Ovary (tissue), 7 donors: ENCODE measurements at regions not wholly inside any gene's neighbourhood (a gene's known extent, or its start where the extent isn't known, plus 50 kb on each side); places are given as distances from the start of the nearest gene placed in this dataset.

Source experiments
- DNase-seq, 5 donors: peaks; one replicate each; pipeline ENCODE4 v3.0.0-alpha.2; 2019 to 2020
- H3K27ac ChIP-seq, 2 donors: fragments of 200-600 bp; one replicate each; pipeline versions ENCODE4 v1.5.1 to v1.8.0; 2019 to 2022
- H3K27me3 ChIP-seq: fragments of 200-600 bp; one replicate; pipeline ENCODE4 v1.8.0; 2022
- H3K36me3 ChIP-seq: fragments of 200-600 bp; sonication (generic); one replicate; pipeline ENCODE4 v1.5.1; 2019
- H3K4me1 ChIP-seq: one replicate; pipeline ENCODE4 v1.8.1; 2013; ENCODE audit warnings: mild to moderate bottlenecking, moderate library complexity; ENCODE audit not compliant: insufficient read depth
- H3K4me3 ChIP-seq: fragments of 200-600 bp; sonication (generic); one replicate; pipeline ENCODE4 v1.5.1; 2017
- H3K9me3 ChIP-seq, 2 donors: fragments of 200-600 bp in 1 of 2; sonication (generic) in 1 of 2; one replicate each; pipeline versions ENCODE4 v1.5.1 to v1.8.1; 2013 to 2019; ENCODE audit warnings: mild to moderate bottlenecking in 1 of 2, moderate library complexity in 1 of 2
- EP300 ChIP-seq: sonication (generic); formaldehyde crosslinking; IDR thresholded peaks from one replicate; pipeline ENCODE4 v1.6.1; 2017; ENCODE audit warnings: antibody characterized with exemption
- POLR2A ChIP-seq: fragments of 450-650 bp; IDR thresholded peaks from one replicate; pipeline ENCODE4 v1.6.1; 2017; ENCODE audit warnings: antibody characterized with exemption, mild to moderate bottlenecking, moderate library complexity
- whole genome bisulfite sequencing, 3 donors: extraction: QIAGEN DNeasy Blood & Tissue Kit in 1 of 3; methylation state at CpG; one replicate each; pipeline versions ENCODE4 v1.1.5 to v1.1.7; 2013 to 2017; 5-methylcytosine and 5-hydroxymethylcytosine counted together
- intact Hi-C, 4 donors: fragments of 100-400 bp; cut with DNase I; formaldehyde crosslinking; loops; one replicate each; pipeline versions ENCODE4 v1.11.0 to v1.15.1; 2022 to 2023
- TF ChIP-seq, protein P1 (sequence below), 3 donors: fragments of 450-650 bp in 2 of 3; fragments of 200-600 bp in 1 of 3; IDR thresholded peaks; one replicate each; pipeline versions ENCODE4 v1.5.1 to v1.8.0; 2016 to 2022; ENCODE audit warnings: antibody characterized with exemption in 3 of 3, mild to moderate bottlenecking in 1 of 3
- donor health status: DM: no; HTN: no; CAD: no; lungs with moderate emphysema.
- donor health status: DM: no; HTN: no; CAD: no.
- donor health status: Bipolar disorder and iron deficiency.
- donor health status: DM: no; HTN: no; CAD: no.
- donor health status: DM: yes; HTN: yes; CAD: no.

DNA sequence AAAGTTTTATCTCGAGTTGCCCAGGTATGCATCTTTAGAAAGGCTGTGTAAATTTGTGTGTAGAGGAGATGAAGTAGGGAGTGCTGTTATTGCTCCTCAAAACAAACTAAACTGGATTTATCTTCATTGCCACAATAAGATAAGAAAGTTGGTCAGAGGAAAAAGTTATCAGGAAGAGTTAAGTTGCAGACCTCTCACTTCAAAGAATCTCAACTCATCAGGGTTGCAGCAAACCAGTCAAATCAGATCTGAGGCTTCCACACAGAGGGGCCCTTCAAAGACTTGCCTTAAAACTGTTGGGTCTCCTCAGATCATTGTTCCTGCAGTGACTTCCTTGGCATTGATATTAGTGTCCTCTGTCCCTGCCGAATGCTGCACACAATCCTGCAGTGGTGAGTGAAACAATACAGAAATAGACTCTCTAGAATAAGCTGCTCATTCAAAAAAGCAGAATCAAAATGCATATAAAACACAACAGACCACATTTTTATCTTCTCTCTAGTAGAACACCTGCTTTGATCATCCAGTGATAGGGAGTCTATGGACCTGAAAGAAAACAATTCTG lies 191.2 kb upstream of the CBLB start:
- no peak overlapping the region for H3K4me3 ChIP-seq
- no peak for TF ChIP-seq EP300
- TF ChIP-seq POLR2A: no peak
- TF ChIP-seq, protein P1, sequence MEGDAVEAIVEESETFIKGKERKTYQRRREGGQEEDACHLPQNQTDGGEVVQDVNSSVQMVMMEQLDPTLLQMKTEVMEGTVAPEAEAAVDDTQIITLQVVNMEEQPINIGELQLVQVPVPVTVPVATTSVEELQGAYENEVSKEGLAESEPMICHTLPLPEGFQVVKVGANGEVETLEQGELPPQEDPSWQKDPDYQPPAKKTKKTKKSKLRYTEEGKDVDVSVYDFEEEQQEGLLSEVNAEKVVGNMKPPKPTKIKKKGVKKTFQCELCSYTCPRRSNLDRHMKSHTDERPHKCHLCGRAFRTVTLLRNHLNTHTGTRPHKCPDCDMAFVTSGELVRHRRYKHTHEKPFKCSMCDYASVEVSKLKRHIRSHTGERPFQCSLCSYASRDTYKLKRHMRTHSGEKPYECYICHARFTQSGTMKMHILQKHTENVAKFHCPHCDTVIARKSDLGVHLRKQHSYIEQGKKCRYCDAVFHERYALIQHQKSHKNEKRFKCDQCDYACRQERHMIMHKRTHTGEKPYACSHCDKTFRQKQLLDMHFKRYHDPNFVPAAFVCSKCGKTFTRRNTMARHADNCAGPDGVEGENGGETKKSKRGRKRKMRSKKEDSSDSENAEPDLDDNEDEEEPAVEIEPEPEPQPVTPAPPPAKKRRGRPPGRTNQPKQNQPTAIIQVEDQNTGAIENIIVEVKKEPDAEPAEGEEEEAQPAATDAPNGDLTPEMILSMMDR (IDR thresholded peaks at IDR 0.05): no peak
- no peak overlapping the region for H3K27ac ChIP-seq
- no peaks in the 10 kb centered on the region for H3K9me3 ChIP-seq
- no peak for DNase-seq
- intact Hi-C loops: no loop called here
- WGBS, 3 donors: 36 to 54% (median 45%) methylated on average over 2 of the region's 2 CpGs
- no peaks in the 10 kb centered on the region for H3K27me3 ChIP-seq
- H3K4me1 ChIP-seq: no peaks in the 10 kb centered on the region
- no peaks in the 10 kb centered on the region for H3K36me3 ChIP-seq

DNA sequence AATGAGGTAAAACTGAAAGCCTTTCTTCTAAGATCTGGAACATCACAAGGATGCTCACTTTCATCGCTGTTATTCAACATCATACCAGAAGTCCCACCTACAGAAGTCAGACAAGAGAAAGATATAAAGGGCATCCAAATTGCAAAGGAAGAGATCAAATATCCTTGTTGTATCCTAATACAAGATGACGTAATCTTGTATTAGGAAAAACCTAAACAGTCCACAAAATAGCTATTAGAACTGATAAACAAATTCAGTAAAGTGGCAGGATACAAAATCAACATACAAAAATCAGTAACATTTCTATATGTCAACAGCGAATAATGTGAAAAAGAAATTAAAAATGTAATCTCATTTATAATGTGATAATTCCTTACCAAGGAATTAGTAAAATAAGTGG lies 195.1 kb upstream of the CBLB start:
- Histone ChIP-seq H3K27me3 (no peaks in the 10 kb centered on the region), H3K36me3 (no peaks in the 10 kb centered on the region), H3K4me3 (no peak overlapping the region), H3K9me3 (no peaks in the 10 kb centered on the region), H3K27ac (no peak overlapping the region), H3K4me1 (peaks cover 4% of the 10 kb centered on the region)
- WGBS, 3 donors: 93 to 98% (median 98%) methylated on average over 3 of the region's 3 CpGs
- intact Hi-C loops: no loop called here
- no peak for DNase-seq
- TF ChIP-seq, protein P1 (IDR thresholded peaks at IDR 0.05): no peak
- TF ChIP-seq POLR2A (no peak), EP300 (no peak)

DNA sequence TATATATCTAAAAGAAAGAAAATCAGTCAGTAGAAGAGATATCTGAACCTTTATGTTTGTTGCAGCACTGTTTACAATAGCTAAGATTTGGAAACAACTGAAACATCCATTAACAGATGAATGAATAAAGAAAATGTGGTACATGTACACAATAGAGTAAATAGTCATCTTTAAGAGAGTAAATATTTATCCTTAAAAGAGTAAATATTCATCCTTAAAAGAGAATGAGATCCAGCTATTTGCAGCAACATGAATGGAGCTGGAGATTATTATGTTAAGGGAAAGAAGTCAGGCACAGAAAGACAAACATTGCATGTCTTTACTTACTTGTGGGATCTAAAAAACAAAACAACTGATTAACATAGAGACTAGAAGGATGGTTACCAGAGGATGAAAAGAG lies 197.0 kb upstream of the CBLB start:
- H3K4me1 ChIP-seq: peaks cover 4% of the 10 kb centered on the region
- H3K36me3 ChIP-seq: no peaks in the 10 kb centered on the region
- H3K9me3 ChIP-seq: no peaks in the 10 kb centered on the region
- intact Hi-C loops: no loop called here
- no peaks in the 10 kb centered on the region for H3K27me3 ChIP-seq
- no peak overlapping the region for H3K4me3 ChIP-seq
- no peak for DNase-seq
- TF ChIP-seq EP300 (no peak), POLR2A (no peak)
- TF ChIP-seq, protein P1 (IDR thresholded peaks at IDR 0.05): no peak
- H3K27ac ChIP-seq: no peak overlapping the region

DNA sequence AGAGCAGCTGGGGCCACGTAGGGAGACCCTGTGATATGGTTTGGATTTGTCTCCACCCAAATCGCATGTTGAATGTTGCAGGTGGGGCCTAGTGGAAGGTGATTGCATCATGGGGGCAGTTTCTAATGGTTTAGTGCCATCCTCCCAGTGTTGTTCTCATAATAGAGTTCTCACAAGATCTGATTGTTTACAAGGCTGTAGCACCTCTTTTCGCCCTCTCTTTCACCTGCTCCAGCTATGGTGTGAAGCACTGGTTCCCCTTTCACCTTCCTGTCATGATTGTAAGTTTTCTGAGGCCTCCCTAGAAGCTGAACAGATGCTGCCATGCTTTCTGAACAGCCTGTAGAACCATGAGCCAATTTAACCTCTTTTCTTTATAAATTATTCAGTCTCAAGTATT lies 198.9 kb upstream of the CBLB start:
- Histone ChIP-seq H3K27me3 (no peaks in the 10 kb centered on the region), H3K4me3 (no peak overlapping the region), H3K4me1 (peaks cover 4% of the 10 kb centered on the region), H3K9me3 (no peaks in the 10 kb centered on the region), H3K27ac (peak overlapping the region in 1 of 2 donors; percentile 75), H3K36me3 (no peaks in the 10 kb centered on the region)
- TF ChIP-seq, protein P1 (IDR thresholded peaks at IDR 0.05): no peak
- TF ChIP-seq POLR2A (no peak), EP300 (no peak)
- intact Hi-C loops: no loop called here
- no peak for DNase-seq
- WGBS, 3 donors: 93 to 99% (median 94%) methylated on average over 3 of the region's 3 CpGs
